Astrocyte of the cerebellum (primary cell): ENCODE measurements at regions not wholly inside any gene's neighbourhood (a gene's known extent, or its start where the extent isn't known, plus 50 kb on each side); places are given as distances from the start of the nearest gene placed in this dataset.
"Not testable (repeated sequence)": the region's sequence is repeated elsewhere in the genome, so short reads cannot be mapped to it uniquely, and the experiment has no call there.

Experiments used
- DNase-seq: peaks from one replicate; pipeline ENCODE4 v3.0.0-alpha.2; 2011; ENCODE audit warnings: low read depth
- H3K4me3 ChIP-seq: 2 replicates; pipeline ENCODE4 v1.5.1; 2011; ENCODE audit warnings: mild to moderate bottlenecking, low read depth, low read length, moderate library complexity
- in situ Hi-C: cut with HindIII; loops from 2 replicates; pipeline ENCODE4 v1.10.0; 2017; ENCODE audit warnings: low sequenced_read_pairs
- TF ChIP-seq, protein P1 (sequence below): IDR thresholded peaks from 2 replicates; pipeline ENCODE4 v1.5.1; 2012; ENCODE audit warnings: low read length, low read depth, moderate library complexity, mild to moderate bottlenecking; ENCODE audit errors: missing control alignments

- no peak for DNase-seq
- H3K4me3 ChIP-seq = no peak overlapping the region
- TF ChIP-seq, protein P1, sequence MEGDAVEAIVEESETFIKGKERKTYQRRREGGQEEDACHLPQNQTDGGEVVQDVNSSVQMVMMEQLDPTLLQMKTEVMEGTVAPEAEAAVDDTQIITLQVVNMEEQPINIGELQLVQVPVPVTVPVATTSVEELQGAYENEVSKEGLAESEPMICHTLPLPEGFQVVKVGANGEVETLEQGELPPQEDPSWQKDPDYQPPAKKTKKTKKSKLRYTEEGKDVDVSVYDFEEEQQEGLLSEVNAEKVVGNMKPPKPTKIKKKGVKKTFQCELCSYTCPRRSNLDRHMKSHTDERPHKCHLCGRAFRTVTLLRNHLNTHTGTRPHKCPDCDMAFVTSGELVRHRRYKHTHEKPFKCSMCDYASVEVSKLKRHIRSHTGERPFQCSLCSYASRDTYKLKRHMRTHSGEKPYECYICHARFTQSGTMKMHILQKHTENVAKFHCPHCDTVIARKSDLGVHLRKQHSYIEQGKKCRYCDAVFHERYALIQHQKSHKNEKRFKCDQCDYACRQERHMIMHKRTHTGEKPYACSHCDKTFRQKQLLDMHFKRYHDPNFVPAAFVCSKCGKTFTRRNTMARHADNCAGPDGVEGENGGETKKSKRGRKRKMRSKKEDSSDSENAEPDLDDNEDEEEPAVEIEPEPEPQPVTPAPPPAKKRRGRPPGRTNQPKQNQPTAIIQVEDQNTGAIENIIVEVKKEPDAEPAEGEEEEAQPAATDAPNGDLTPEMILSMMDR = no peak
- in situ Hi-C loops = no loop called here
Observed at GRCh38 chr2:58601017-58601416, 359.9 kb upstream of the FANCL start.

DNA sequence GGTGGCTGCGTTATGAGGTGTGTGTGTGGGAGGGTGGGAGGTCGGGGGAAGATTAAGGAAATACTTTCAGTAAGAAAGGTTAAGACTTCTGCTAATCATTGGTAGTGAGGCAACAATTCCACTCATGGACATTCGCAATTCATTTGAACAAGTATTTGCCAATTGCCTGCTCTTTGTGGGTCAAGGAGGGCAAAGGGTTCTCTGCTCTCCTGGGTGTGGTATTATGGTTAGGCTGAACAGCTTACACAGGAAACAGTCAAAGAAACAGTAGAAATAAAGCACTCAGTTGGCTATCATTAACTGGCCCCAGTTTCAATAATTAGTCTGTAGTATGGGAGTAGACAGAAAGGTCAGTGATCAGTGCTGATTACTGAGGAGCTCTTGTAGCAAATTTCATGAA is 357.0 kb upstream of the FANCL start:
- no peak for DNase-seq
- H3K4me3 ChIP-seq = no peak overlapping the region
- in situ Hi-C loops = no loop called here
- TF ChIP-seq, protein P1 = no peak

- TF ChIP-seq, protein P1 = no peak
- no peak overlapping the region for H3K4me3 ChIP-seq
- no peak for DNase-seq
- in situ Hi-C loops = no loop called here
Observed at GRCh38 chr2:58595714-58596113, 354.6 kb upstream of the FANCL start.

DNA sequence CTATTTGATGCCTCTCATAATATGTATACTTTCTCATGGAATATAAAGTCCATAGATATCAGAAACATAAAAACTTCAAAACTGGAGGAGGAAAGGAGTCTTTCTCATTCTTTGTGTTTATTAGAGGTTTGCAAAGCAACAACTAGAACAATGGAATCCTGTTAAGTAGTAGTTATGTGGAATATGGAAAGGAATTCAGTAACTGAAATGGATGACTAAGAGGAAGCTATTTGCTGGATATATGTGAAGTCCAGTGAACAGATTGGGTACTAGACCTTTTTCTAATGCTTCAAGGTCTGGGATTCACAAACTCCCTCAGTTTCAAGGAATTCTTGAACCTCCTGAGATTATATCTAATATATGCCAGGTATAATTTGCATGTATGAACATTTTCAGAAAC is 353.6 kb upstream of the FANCL start:
- no peak overlapping the region for H3K4me3 ChIP-seq
- in situ Hi-C loops = no loop called here
- TF ChIP-seq, protein P1 = no peak
- no peak for DNase-seq

GRCh38 chr2:58594175-58594574 is 353.1 kb upstream of the FANCL start:
- no peak for DNase-seq
- TF ChIP-seq, protein P1 = peak; percentile 33
- in situ Hi-C loops = no loop called here
- H3K4me3 ChIP-seq = no peak overlapping the region

GRCh38 chr2:58586178-58586577 is 345.1 kb upstream of the FANCL start:
- DNase-seq, H3K4me3 ChIP-seq, in situ Hi-C loops: not testable (repeated sequence)

GRCh38 chr2:58585233-58585632 is 344.1 kb upstream of the FANCL start:
- TF ChIP-seq, protein P1 = no peak
- DNase-seq = no peak
- no peak overlapping the region for H3K4me3 ChIP-seq
- in situ Hi-C loops = no loop called here
